Panc1 (cell line): ENCODE measurements at regions not wholly inside any gene's neighbourhood (a gene's known extent, or its start where the extent isn't known, plus 50 kb on each side); places are given as distances from the start of the nearest gene placed in this dataset.

Experiments
- POLR2AphosphoS5 ChIP-seq: IDR thresholded peaks from 2 replicates; pipeline ENCODE4 v1.6.1; 2012; ENCODE audit warnings: mild to moderate bottlenecking, low read depth, low read length, moderate library complexity
- SIN3A ChIP-seq: IDR thresholded peaks from 2 replicates; pipeline ENCODE4 v1.6.1; 2012; ENCODE audit warnings: low read depth, mild to moderate bottlenecking, low read length, moderate library complexity, borderline replicate concordance; ENCODE audit not compliant: insufficient read depth
- TF ChIP-seq, protein P1 (sequence below): fragments of 450-650 bp; IDR thresholded peaks from 2 replicates; pipeline ENCODE4 v1.5.1; 2017; ENCODE audit warnings: mild to moderate bottlenecking
- TF ChIP-seq, protein P2 (sequence below), 2 experiments: IDR thresholded peaks; 2 replicates each; pipeline ENCODE4 v1.6.1; 2011 to 2012; ENCODE audit warnings: low read depth in 2 of 2, control low read depth in 1 of 2, low read length in 1 of 2, mild to moderate bottlenecking in 1 of 2, moderate library complexity in 1 of 2; ENCODE audit not compliant: insufficient read depth in 1 of 2

DNA sequence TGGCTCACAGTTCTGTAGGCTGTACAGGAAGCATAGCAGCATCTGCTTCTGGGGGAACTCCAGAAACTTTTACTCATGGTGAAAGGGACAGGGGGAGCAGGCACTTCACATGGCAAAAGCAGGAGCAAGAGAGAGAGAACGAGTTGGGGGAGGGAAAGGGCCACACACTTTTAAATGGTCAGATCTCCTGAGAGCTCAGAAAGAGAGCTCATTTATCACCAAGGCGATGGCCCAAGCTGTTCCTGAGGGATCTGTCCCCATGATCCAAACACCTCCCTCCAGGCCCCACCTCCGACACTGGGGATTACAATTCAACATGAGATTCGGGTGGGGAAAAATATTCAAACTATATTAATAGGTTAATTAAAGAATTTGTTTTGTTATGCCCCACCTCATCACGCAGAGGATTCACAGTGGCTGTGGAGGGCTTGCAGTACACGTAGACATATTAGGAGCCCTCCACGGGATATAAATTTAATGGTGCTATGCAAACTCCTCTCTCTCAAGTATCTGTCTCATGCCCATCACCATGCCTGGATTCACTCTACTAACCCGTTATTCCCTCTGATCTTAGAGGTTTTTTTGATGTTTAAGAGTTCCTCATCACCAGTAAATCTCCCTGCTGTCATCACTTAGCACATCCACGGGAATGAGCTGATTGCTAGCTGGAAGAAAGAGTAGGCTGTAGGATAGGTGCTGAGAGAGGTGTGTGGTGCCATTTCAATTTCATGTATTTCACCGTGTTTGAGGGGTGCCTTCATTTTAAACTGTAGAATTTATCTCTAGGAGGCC is 84.5 kb upstream of the ARHGAP28 start:
- TF ChIP-seq, protein P1, sequence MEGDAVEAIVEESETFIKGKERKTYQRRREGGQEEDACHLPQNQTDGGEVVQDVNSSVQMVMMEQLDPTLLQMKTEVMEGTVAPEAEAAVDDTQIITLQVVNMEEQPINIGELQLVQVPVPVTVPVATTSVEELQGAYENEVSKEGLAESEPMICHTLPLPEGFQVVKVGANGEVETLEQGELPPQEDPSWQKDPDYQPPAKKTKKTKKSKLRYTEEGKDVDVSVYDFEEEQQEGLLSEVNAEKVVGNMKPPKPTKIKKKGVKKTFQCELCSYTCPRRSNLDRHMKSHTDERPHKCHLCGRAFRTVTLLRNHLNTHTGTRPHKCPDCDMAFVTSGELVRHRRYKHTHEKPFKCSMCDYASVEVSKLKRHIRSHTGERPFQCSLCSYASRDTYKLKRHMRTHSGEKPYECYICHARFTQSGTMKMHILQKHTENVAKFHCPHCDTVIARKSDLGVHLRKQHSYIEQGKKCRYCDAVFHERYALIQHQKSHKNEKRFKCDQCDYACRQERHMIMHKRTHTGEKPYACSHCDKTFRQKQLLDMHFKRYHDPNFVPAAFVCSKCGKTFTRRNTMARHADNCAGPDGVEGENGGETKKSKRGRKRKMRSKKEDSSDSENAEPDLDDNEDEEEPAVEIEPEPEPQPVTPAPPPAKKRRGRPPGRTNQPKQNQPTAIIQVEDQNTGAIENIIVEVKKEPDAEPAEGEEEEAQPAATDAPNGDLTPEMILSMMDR, result no peak
- no peak for TF ChIP-seq POLR2AphosphoS5
- TF ChIP-seq, protein P2, sequence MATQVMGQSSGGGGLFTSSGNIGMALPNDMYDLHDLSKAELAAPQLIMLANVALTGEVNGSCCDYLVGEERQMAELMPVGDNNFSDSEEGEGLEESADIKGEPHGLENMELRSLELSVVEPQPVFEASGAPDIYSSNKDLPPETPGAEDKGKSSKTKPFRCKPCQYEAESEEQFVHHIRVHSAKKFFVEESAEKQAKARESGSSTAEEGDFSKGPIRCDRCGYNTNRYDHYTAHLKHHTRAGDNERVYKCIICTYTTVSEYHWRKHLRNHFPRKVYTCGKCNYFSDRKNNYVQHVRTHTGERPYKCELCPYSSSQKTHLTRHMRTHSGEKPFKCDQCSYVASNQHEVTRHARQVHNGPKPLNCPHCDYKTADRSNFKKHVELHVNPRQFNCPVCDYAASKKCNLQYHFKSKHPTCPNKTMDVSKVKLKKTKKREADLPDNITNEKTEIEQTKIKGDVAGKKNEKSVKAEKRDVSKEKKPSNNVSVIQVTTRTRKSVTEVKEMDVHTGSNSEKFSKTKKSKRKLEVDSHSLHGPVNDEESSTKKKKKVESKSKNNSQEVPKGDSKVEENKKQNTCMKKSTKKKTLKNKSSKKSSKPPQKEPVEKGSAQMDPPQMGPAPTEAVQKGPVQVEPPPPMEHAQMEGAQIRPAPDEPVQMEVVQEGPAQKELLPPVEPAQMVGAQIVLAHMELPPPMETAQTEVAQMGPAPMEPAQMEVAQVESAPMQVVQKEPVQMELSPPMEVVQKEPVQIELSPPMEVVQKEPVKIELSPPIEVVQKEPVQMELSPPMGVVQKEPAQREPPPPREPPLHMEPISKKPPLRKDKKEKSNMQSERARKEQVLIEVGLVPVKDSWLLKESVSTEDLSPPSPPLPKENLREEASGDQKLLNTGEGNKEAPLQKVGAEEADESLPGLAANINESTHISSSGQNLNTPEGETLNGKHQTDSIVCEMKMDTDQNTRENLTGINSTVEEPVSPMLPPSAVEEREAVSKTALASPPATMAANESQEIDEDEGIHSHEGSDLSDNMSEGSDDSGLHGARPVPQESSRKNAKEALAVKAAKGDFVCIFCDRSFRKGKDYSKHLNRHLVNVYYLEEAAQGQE (IDR thresholded peaks at IDR 0.05; ENCODE audit: insufficient read depth in 1 of 2, low read depth in 2 of 2, low read length in 1 of 2), result no peak
- no peak for TF ChIP-seq SIN3A
